ENCODE measurements at regions not wholly inside any gene's neighbourhood (a gene's known extent, or its start where the extent isn't known, plus 50 kb on each side); places are given as distances from the start of the nearest gene placed in this dataset.

- Mint-ChIP-seq H3K9me3 (peaks cover 6% of the 10 kb centered on the region), H3K4me3 (no peak overlapping the region), H3K27me3 (no peaks in the 10 kb centered on the region), H3K27ac (no peak overlapping the region), H3K4me1 (ENCODE audit: low read depth) (no peaks in the 10 kb centered on the region), H3K36me3 (ENCODE audit: low read depth) (no peaks in the 10 kb centered on the region)
- TF ChIP-seq, protein P1, sequence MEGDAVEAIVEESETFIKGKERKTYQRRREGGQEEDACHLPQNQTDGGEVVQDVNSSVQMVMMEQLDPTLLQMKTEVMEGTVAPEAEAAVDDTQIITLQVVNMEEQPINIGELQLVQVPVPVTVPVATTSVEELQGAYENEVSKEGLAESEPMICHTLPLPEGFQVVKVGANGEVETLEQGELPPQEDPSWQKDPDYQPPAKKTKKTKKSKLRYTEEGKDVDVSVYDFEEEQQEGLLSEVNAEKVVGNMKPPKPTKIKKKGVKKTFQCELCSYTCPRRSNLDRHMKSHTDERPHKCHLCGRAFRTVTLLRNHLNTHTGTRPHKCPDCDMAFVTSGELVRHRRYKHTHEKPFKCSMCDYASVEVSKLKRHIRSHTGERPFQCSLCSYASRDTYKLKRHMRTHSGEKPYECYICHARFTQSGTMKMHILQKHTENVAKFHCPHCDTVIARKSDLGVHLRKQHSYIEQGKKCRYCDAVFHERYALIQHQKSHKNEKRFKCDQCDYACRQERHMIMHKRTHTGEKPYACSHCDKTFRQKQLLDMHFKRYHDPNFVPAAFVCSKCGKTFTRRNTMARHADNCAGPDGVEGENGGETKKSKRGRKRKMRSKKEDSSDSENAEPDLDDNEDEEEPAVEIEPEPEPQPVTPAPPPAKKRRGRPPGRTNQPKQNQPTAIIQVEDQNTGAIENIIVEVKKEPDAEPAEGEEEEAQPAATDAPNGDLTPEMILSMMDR (IDR thresholded peaks at IDR 0.05): no peak
- ATAC-seq (no peak), DNase-seq (no peak)
- ChIA-PET CTCF (no interaction called here), POLR2A (no interaction called here)
- intact Hi-C loops (cut with micrococcal nuclease): no loop called here
Measured at GRCh38 chr2:81984969-81985637, 1680.6 kb upstream of the LRRTM1 start.

- Mint-ChIP-seq H3K4me1 (ENCODE audit: low read depth) (no peaks in the 10 kb centered on the region), H3K9me3 (peaks cover 11% of the 10 kb centered on the region), H3K4me3 (no peak overlapping the region), H3K27ac (no peak overlapping the region), H3K36me3 (ENCODE audit: low read depth) (no peaks in the 10 kb centered on the region), H3K27me3 (no peaks in the 10 kb centered on the region)
- TF ChIP-seq, protein P1 (IDR thresholded peaks at IDR 0.05): no peak
- no peak for ATAC-seq
- intact Hi-C loops (cut with micrococcal nuclease): no loop called here
- DNase-seq: no peak
- POLR2A ChIA-PET: no interaction called here
- CTCF ChIA-PET: no interaction called here
Measured at GRCh38 chr2:81981585-81981984, 1677.0 kb upstream of the LRRTM1 start.

- no peaks in the 10 kb centered on the region for H3K27me3 Mint-ChIP-seq
- peaks cover 9% of the 10 kb centered on the region for H3K9me3 Mint-ChIP-seq
- intact Hi-C loops (cut with micrococcal nuclease): no loop called here
- ChIA-PET CTCF (no interaction called here), POLR2A (no interaction called here)
- TF ChIP-seq, protein P1 (IDR thresholded peaks at IDR 0.05): no peak
- no peak for DNase-seq
- H3K27ac Mint-ChIP-seq: no peak overlapping the region
- no peaks in the 10 kb centered on the region for H3K36me3 Mint-ChIP-seq (ENCODE audit: low read depth)
- ATAC-seq: no peak
- H3K4me3 Mint-ChIP-seq: no peak overlapping the region
- no peaks in the 10 kb centered on the region for H3K4me1 Mint-ChIP-seq (ENCODE audit: low read depth)
Measured at GRCh38 chr2:81979086-81979485, 1674.5 kb upstream of the LRRTM1 start.

DNA sequence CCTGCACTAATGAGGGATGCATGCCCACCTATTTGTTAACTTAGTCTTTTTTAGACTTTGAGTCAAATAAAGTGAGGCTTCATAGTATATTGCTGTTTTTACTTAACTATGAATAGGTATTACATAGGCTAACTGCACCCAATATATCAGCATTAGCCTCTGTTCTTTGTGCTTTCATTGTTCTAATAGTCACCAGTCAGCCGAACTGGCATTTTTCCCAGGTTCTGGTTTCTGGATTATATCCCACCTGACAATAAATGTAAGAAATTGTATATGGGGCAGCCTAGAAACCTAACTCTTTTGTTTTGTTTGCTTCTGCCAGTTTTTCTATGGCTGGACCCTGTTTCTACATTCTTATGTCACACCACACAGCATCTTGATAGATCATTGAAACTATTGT lies 1672.4 kb upstream of the LRRTM1 start:
- ChIA-PET CTCF (no interaction called here), POLR2A (no interaction called here)
- no peak for DNase-seq
- TF ChIP-seq, protein P1 (IDR thresholded peaks at IDR 0.05): no peak
- peaks cover 14% of the 10 kb centered on the region for H3K9me3 Mint-ChIP-seq
- H3K27ac Mint-ChIP-seq: no peak overlapping the region
- no peak for ATAC-seq
- H3K36me3 Mint-ChIP-seq (ENCODE audit: low read depth): no peaks in the 10 kb centered on the region
- H3K27me3 Mint-ChIP-seq: no peaks in the 10 kb centered on the region
- H3K4me3 Mint-ChIP-seq: no peak overlapping the region
- no peaks in the 10 kb centered on the region for H3K4me1 Mint-ChIP-seq (ENCODE audit: low read depth)
- intact Hi-C loops (cut with micrococcal nuclease): no loop called here

DNA sequence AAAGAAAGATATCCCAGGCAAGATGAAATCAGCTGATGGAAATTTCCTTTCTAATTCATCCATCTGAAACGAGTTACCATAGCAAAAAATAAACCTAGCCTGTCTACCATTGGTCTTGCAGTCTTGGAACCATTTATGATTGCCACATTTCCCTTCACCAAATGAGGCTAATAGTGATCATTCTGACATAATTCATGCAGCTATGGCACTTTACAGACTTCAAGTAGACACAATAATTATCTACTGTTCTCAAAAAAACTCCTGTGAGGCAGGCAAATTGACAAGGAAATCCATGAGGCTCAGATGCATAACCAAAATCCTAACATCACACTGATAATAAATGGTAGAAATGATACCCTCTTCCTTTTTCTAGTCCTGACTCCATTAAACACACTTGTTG lies 1669.7 kb upstream of the LRRTM1 start:
- peaks cover 11% of the 10 kb centered on the region for H3K9me3 Mint-ChIP-seq
- H3K36me3 Mint-ChIP-seq (ENCODE audit: low read depth): no peaks in the 10 kb centered on the region
- no peaks in the 10 kb centered on the region for H3K4me1 Mint-ChIP-seq (ENCODE audit: low read depth)
- intact Hi-C loops (cut with micrococcal nuclease): no loop called here
- TF ChIP-seq, protein P1 (IDR thresholded peaks at IDR 0.05): no peak
- DNase-seq (no peak), ATAC-seq (no peak)
- no peak overlapping the region for H3K4me3 Mint-ChIP-seq
- CTCF ChIA-PET: no interaction called here
- H3K27me3 Mint-ChIP-seq: no peaks in the 10 kb centered on the region
- no peak overlapping the region for H3K27ac Mint-ChIP-seq
- POLR2A ChIA-PET: no interaction called here

All from activated CD8-positive, alpha-beta T cell treated with anti-CD3 and anti-CD28 coated beads for 36 hours (primary cell).